CD4-positive, alpha-beta T cell treated with Interleukin-2 at 100 ng/mL for 4 hours (primary cell): ENCODE measurements at regions not wholly inside any gene's neighbourhood (a gene's known extent, or its start where the extent isn't known, plus 50 kb on each side); places are given as distances from the start of the nearest gene placed in this dataset.

ENCODE experiments used
- DNase-seq: peaks from one replicate; pipeline ENCODE4 v3.0.0-alpha.2; 2020; ENCODE audit warnings: low spot score

GRCh38 chr1:209400351-209401220, 182.9 kb upstream of the CAMK1G start:
- no peak for DNase-seq

GRCh38 chr1:209402697-209403096, 180.8 kb upstream of the CAMK1G start:
- DNase-seq = no peak

GRCh38 chr1:209403921-209404320, 179.6 kb upstream of the CAMK1G start:
- DNase-seq = no peak

GRCh38 chr1:209404577-209404976, 178.9 kb upstream of the CAMK1G start:
- DNase-seq = no peak

- no peak for DNase-seq
Observed at GRCh38 chr1:209405183-209405814, 178.2 kb upstream of the CAMK1G start.

- no peak for DNase-seq
Observed at GRCh38 chr1:209406168-209406567, 177.3 kb upstream of the CAMK1G start.

- DNase-seq = no peak
Observed at GRCh38 chr1:209406595-209406994, 176.9 kb upstream of the CAMK1G start.

GRCh38 chr1:209409780-209410179, 173.7 kb upstream of the CAMK1G start:
- DNase-seq = no peak

GRCh38 chr1:209411491-209411929, 172.0 kb upstream of the CAMK1G start:
- DNase-seq = no peak

- no peak for DNase-seq
Observed at GRCh38 chr1:209412036-209412435, 171.5 kb upstream of the CAMK1G start.

- no peak for DNase-seq
Observed at GRCh38 chr1:209412566-209412965, 170.9 kb upstream of the CAMK1G start.

- DNase-seq = no peak
Observed at GRCh38 chr1:209413062-209413461, 170.5 kb upstream of the CAMK1G start.

GRCh38 chr1:209414803-209415329, 168.6 kb upstream of the CAMK1G start:
- DNase-seq = no peak

- DNase-seq = no peak
Observed at GRCh38 chr1:209416039-209416438, 167.5 kb upstream of the CAMK1G start.

- no peak for DNase-seq
Observed at GRCh38 chr1:209416716-209417115, 166.8 kb upstream of the CAMK1G start.

- no peak for DNase-seq
Observed at GRCh38 chr1:209417761-209418160, 165.8 kb upstream of the CAMK1G start.

GRCh38 chr1:209420276-209420675, 163.2 kb upstream of the CAMK1G start:
- DNase-seq = no peak

GRCh38 chr1:209421186-209421585, 162.3 kb upstream of the CAMK1G start:
- DNase-seq = no peak

- DNase-seq = no peak
Observed at GRCh38 chr1:209421978-209422680, 161.4 kb upstream of the CAMK1G start.

GRCh38 chr1:209425959-209426358, 157.6 kb upstream of the CAMK1G start:
- no peak for DNase-seq

GRCh38 chr1:209427277-209427676, 156.2 kb upstream of the CAMK1G start:
- no peak for DNase-seq

GRCh38 chr1:209427811-209428210, 155.7 kb upstream of the CAMK1G start:
- DNase-seq = no peak
